22Rv1 (cell line): ENCODE measurements at regions not wholly inside any gene's neighbourhood (a gene's known extent, or its start where the extent isn't known, plus 50 kb on each side); places are given as distances from the start of the nearest gene placed in this dataset.

Experiments used
- H3K27ac ChIP-seq: fragments of 450-650 bp; 2 replicates; pipeline ENCODE4 v1.5.1; 2017
- CTCF ChIP-seq: fragments of 450-650 bp; IDR thresholded peaks from 2 replicates; pipeline ENCODE4 v1.5.1; 2017; ENCODE audit warnings: mild to moderate bottlenecking
- ZFX ChIP-seq: fragments of 450-650 bp; IDR thresholded peaks from 2 replicates; pipeline ENCODE4 v1.6.1; 2017; ENCODE audit warnings: antibody characterized with exemption, borderline replicate concordance

GRCh38 chr2:8073916-8074315 lies 607.9 kb upstream of the ID2 start:
- no peak for TF ChIP-seq CTCF
- no peak for TF ChIP-seq ZFX
- H3K27ac ChIP-seq = no peak overlapping the region

DNA sequence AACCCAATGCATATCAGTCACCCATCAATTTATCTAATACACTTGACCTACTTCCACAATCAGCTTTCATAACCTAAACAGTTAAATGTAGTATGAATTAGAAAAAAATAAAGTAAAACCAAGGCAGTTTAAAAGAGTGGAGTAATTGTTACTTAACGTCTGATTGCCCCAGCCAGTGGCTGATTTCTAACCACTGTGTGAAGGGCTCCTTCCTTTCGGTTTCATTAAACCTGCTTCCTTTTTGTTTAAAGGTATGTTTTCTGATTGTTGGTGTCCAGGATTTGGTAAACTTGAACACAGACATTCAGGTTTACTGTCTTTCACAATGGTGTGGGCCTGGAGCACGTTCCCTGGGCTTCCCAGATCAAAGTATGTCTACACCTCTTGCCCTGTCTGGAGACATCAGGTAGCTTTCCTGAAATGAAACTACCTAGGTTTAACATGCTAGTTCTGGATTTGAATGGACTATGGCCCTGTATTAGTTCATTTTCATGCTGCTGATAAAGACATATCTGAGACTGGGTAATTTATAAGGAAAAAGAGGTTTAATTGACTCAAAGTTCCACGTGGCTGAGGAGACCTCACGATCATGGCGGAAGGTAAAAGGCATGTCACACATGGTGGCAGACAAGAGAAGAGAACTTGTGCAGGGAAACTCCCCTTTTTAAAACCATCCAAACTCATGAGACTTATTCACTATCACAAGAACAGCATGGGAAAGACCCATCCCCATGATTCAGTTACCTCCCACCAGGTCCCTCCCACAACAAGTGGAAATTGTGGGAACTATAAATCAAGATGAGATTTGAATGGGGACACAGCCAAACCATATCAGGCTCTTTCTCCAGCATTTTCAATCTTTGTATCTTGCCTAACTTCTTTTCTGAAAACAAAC lies 605.2 kb upstream of the ID2 start:
- TF ChIP-seq ZFX (no peak), CTCF (no peak)
- no peak overlapping the region for H3K27ac ChIP-seq

GRCh38 chr2:8078705-8079104 lies 603.2 kb upstream of the ID2 start:
- H3K27ac ChIP-seq = no peak overlapping the region
- no peak for TF ChIP-seq CTCF
- TF ChIP-seq ZFX = no peak

DNA sequence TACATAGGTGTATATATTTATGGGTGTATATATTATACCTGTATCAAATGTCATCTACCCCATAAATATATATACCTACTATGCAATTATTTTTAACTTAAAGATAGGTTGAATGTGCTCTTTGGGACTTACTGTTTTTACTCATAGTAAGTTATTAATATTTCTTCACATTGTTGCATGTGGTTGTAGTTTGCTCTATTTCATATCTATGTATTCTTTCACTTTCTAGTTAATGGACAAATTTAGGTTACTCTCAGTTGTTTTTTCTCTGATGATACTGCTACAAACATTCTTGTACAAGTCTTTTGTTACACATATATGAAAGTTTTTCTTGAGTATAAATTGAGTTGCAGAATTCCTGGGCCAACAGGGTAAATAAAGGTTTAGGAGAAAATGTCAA lies 601.8 kb upstream of the ID2 start:
- TF ChIP-seq ZFX (no peak), CTCF (no peak)
- H3K27ac ChIP-seq = no peak overlapping the region

- no peak overlapping the region for H3K27ac ChIP-seq
- no peak for TF ChIP-seq ZFX
- TF ChIP-seq CTCF = no peak
Measured at GRCh38 chr2:8081130-8081529, 600.7 kb upstream of the ID2 start.

- TF ChIP-seq CTCF = no peak
- no peak overlapping the region for H3K27ac ChIP-seq
Measured at GRCh38 chr2:8082840-8083239, 599.0 kb upstream of the ID2 start.

- no peak overlapping the region for H3K27ac ChIP-seq
- TF ChIP-seq CTCF (no peak), ZFX (no peak)
Measured at GRCh38 chr2:8086357-8086756, 595.5 kb upstream of the ID2 start.
